HG02798 (cell line): ENCODE measurements at regions not wholly inside any gene's neighbourhood (a gene's known extent, or its start where the extent isn't known, plus 50 kb on each side); places are given as distances from the start of the nearest gene placed in this dataset.

Experiments used
- ATAC-seq: cut with Tn5 transposase; IDR thresholded peaks from one replicate; pipeline ENCODE4 v1.9.1; 2021; ENCODE audit warnings: mild to moderate bottlenecking; ENCODE audit not compliant: unreplicated experiment, poor library complexity

- no peak for ATAC-seq
Observed at GRCh38 chr4:45650545-45650944, 473.3 kb downstream of the GABRG1 start.

GRCh38 chr4:45648846-45649245 lies 475.0 kb downstream of the GABRG1 start:
- no peak for ATAC-seq

DNA sequence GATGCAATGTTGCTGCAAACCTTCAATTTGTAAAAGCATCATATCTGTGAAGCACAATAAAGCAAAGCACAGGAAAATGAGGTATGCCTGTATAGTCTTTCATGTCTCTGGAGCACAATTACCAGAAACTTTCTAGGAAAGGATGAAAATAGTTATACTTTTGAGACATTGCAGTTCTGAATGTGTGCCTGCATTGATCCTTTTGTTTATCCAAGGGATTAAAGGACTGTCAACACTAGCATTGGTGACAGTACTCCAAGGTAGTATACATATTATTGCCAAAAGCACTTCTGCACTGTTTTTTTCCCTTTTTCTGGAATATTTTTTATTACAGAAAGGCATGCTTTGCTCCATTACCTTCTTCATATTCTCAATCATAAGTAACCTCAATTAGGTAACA lies 476.0 kb downstream of the GABRG1 start:
- no peak for ATAC-seq

GRCh38 chr4:45646885-45647590 lies 476.8 kb downstream of the GABRG1 start:
- no peak for ATAC-seq

DNA sequence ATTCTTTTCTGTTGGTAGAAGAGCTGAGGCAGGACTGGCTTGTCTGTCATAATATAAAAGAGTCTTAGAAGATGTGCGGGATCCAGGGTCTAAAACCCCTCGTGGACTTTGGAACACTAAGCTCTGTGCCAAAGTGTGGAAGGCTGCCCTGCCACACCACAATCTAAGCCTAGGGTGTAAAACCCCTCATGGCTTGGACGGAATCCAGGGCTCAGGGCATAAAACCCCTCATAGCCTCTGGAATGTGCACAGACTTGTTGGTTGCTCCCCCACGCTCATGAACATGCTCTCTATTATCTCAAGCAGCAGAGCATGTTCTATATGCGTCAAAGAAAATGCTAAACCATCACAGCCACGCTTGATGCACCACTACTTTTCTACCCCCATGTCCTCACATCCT lies 483.6 kb downstream of the GABRG1 start:
- no peak for ATAC-seq

GRCh38 chr4:45638641-45639040 lies 485.2 kb downstream of the GABRG1 start:
- ATAC-seq, result no peak

DNA sequence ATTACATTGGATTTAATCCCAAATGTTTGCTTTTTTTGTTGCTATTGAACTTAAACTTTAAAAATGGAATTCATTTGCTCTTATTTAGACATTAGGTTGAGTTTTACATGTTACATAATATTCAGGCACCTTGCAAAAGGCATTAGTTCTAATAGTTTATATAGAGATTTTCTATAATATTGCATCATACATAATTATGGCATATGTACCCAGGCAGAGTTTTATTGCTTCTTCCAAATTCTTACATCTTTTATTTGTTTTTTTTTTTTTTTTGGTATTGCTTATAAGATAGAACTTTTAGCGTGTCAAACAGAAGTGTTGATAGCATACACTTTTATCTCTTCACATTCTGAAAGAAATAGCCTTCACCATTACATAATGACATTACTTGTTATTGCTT lies 487.7 kb downstream of the GABRG1 start:
- ATAC-seq, result no peak

DNA sequence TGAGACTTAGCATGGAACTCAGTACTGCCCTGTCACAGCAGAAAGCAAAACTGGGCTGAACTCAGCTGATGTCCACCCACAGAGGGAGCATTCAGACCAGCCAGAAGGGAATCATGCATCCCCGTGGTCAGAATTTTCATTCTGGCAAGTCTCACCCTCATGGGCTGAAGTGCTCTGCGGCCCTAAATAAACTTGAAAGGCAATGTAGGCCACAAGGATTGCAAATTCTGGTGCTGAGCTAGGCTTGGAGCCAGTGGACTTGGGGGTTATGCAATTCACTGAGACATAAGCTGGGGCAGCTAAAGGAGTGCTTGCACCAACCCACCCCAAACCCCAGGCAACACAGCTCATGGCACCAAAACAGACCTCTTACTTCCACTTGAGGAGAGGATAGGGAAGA lies 494.1 kb downstream of the GABRG1 start:
- no peak for ATAC-seq

DNA sequence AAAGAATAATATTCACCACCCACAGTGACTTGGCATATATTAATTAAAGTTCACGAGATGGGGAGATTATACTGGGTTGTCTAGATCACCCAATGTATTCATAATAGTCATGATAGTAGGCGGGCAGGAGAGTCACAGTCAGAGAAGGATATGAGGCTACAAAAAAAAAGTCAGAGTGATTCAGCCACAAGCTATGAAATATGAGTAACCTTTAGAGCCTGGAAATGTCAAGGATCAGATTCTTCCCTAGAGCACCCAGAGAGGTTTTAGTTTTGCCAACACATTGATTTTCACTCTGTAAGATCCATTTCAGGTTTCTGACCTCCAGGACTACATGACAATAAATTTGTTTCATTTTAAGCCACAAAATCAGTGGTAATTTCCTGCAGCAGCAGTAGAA lies 501.9 kb downstream of the GABRG1 start:
- ATAC-seq, result no peak

DNA sequence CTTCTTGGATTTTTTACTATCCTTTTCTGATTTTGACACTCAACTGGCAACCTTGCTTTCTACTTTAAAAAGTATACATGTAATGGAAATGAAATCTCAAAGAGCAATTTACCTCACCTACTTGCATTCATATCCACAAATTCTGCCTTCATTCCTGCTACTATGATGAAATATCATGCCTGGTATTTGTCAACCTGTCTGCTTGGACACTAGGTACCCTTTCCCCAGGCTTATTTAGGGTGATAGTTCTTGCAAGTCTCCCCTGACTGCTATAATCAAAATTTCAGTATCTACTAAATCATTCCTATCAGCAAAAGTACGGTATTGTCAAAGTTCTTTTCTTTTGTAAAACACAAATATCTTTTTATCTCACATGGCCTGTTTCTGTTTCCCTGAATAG lies 503.0 kb downstream of the GABRG1 start:
- ATAC-seq, result no peak

DNA sequence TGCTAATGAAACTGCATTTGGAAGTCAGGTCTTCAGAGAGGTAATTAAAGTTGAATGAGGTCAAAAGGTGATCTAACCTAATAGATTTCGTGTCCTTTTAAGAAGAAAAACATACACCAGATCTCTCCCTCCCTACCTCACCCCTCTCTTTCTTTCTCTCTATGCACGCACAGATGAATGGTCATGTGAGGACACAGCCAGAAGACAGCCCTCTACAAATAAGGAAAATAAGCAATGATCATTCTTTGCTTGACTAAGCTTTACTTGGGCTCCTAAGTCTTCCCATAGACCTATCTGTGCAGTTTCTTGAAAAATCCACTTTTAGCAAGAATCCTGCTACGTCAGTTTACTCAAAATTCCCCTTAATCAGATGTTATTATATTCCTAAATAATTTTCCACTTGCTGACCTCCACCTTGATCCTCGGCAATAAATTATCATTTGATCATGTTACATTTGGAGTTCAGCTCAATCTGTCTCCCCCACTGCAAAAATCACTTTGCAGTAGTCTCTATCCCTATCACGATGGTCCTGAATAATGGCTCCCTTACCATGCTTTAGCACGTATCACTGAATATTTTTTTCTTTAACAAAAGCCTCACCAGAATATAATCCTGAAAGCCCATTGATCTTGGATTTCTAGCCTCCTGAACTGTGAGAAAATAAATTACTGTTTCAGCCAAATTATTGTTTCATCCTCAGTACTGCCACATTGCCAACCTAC lies 527.3 kb downstream of the GABRG1 start:
- no peak for ATAC-seq

DNA sequence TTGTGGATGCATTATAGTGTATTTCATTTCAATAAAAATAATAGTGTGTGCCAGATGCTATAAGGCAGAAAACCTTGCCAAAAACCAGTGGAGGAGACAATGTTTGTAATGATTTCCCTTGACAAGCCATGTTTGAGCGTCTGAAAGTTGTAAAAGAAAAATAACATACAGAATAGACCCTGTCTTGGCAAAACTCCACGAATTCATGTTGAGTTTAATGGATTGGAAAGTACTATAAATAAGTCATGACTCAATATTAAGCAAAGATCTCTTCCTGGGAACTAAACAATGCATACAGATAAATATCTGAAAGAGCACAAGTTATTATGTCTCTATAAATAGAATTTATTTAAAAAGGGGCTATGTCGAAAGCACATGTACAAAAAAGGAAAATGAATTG lies 543.5 kb downstream of the GABRG1 start:
- ATAC-seq, result no peak

- no peak for ATAC-seq
Observed at GRCh38 chr4:45578874-45579273, 545.0 kb downstream of the GABRG1 start.

DNA sequence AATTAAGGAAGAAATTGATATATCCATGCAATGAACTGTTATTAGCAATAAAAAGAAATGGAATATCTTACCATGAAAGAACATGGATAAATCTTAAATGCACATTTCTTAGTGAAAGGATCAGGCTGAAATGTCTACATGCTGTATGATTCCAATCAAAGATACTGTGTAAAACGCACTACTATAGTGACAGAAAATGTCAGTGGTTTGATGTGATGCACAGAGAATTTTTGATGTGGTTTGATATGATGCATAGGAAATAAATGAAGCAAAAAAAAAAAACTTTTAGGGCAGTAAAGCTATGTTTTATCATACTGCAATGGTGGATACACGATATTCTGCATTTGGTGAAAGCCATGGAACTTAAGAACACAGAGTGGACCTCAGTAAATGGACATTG lies 547.6 kb downstream of the GABRG1 start:
- ATAC-seq, result no peak

DNA sequence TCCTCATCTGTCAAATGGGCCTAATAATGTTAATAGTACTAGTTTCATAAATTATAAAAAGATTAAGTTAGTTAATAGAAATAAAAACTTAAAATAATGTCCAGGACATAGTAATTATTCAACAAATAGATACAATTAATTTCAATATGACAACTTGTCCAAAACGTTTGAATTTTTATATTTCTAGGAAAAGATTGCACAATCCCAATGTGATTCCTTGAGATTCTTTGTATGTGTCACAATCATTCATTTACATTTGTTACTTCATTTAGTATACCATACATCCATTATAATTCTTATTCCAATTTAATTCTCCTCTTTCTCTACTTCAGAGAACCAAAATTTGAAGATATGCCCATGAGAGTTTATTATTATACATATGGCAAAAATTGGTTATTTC lies 554.2 kb downstream of the GABRG1 start:
- ATAC-seq, result no peak

DNA sequence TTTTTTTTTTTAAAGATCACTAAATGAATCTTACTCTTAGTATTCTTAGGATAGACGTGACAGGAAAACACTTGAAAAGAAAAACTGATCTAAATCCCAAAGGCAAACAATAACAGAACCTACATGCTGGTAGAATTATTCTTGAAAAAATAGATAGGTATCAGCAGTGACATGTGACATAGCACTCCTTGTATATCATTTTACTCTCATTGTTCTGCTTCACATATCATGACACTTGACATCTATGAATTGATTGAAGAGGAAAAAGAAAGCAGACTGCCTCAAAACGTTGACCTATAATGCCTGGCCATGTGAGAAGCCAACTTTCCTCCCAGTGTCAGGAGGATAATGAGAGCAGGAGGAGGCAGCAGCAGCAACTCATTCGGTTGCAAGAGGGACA lies 555.2 kb downstream of the GABRG1 start:
- ATAC-seq, result no peak

GRCh38 chr4:45566896-45567603 lies 556.8 kb downstream of the GABRG1 start:
- no peak for ATAC-seq

DNA sequence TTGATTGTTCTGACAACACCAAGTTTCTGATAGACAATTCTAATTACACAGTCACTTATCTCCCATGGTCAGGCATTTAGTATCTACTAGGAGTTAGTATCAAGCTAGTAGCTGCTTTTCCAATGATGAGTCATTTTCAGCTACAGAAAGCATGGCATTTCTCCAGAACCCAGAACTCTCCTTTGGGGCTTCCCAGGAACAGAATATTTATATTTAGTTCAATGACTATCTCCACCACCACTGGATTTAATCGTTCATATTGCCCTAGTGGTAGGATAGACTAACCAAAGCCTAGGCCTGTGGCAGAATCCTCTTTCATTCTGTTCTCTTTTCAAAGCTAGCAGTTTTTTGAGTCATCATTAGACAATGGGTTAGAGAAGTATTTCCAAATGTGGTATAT lies 569.4 kb downstream of the GABRG1 start:
- no peak for ATAC-seq

- no peak for ATAC-seq
Observed at GRCh38 chr4:45550766-45551366, 573.0 kb downstream of the GABRG1 start.

DNA sequence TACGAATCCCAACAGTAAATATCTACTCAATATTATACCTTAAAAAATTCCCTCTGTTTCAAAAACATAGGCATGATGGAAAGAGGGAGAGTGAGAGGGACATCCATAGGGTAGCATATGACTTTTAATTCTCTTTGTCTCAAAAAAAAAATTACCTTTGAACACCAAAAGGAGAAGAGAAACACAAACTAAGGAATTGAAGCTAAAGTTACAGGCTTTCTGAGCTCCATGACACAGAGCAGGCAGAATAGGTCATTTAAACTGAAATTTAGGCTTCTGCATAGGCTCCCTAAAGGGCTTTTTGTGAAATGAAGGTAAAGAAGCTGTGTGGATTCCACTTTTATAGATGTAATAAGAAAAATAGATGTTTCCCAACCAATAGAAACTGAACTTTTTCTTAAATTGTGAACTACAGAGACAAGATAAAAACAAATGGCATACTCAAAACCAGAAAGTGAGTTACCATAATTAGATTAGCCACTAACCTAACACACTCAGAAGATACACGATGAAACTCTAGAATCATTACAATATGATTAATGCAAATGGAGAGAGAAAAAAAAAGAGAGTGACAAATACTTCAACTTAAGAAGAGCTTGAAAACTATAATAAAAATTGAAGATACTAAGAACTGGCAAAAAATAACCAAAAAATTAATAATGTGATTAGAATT lies 584.6 kb downstream of the GABRG1 start:
- no peak for ATAC-seq

- ATAC-seq, result no peak
Observed at GRCh38 chr4:45530498-45530897, 593.4 kb downstream of the GABRG1 start.
